IPS-18a (cell line): ENCODE measurements at regions not wholly inside any gene's neighbourhood (a gene's known extent, or its start where the extent isn't known, plus 50 kb on each side); places are given as distances from the start of the nearest gene placed in this dataset.

Source experiments
- H3K27ac ChIP-seq: one replicate; pipeline ENCODE4 v1.5.1; 2013; ENCODE audit warnings: low read length
- H3K27me3 ChIP-seq: one replicate; pipeline ENCODE4 v1.6.1; 2013; ENCODE audit warnings: mild to moderate bottlenecking, low read length; ENCODE audit not compliant: control insufficient read depth, insufficient read depth
- H3K36me3 ChIP-seq: one replicate; pipeline ENCODE4 v1.6.1; 2013; ENCODE audit warnings: low read depth, low read length; ENCODE audit not compliant: control insufficient read depth
- H3K4me1 ChIP-seq: one replicate; pipeline ENCODE4 v1.6.1; 2013; ENCODE audit warnings: low read depth, low read length; ENCODE audit not compliant: control insufficient read depth
- H3K4me3 ChIP-seq: one replicate; pipeline ENCODE4 v1.5.1; 2013; ENCODE audit warnings: low read length
- H3K9ac ChIP-seq: one replicate; pipeline ENCODE4 v1.6.1; 2013; ENCODE audit warnings: mild to moderate bottlenecking, low read length, moderate library complexity
- H3K9me3 ChIP-seq: one replicate; pipeline ENCODE4 v1.6.1; 2013; ENCODE audit warnings: low read depth, low read length; ENCODE audit not compliant: control insufficient read depth

DNA sequence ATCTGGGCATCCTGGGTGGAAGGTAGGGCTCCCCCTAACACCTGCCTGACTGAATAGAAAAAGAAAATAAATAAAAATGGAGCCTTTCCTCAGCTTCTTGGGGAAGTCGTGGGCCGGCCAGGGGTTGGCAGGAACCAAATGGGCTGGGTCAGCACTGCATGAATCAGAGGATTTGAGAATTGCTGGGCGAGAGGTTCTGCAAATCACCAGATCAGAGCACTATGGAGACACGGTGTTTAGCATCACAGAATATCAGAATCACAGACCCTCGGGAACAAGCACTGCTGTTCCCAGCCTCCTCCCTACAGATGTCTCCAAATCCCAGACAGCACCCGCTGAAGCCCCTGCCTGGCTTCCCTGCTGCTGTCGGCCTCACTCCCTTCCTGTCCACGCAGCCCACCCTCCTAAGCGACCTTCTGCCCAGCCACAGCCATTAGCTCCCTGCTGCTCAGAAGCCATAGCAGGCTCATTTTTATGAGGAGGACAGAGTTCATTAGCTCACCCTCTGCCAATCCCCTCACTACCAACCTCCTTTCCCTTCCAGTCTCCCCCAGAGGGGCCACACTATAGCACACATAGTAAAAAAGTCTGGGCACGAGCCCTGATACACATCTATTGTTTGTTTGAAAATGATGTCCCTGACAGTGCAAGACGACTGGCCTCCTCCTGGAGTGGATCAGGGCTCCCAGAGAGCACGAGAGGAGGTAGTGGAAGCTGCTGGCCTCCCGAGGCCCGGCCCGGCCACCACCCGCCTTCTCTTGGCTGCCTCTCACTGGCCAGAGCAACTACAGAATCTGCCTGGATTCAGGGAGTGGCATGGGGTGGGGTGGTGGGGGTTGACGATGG, 64.6 kb upstream of the TAF1B start:
- Histone ChIP-seq H3K9ac (no peak overlapping the region), H3K27me3 (no peaks in the 10 kb centered on the region), H3K9me3 (no peaks in the 10 kb centered on the region), H3K4me3 (no peak overlapping the region), H3K36me3 (no peaks in the 10 kb centered on the region), H3K27ac (no peak overlapping the region), H3K4me1 (no peaks in the 10 kb centered on the region)

- Histone ChIP-seq H3K4me3 (no peak overlapping the region), H3K9me3 (no peaks in the 10 kb centered on the region), H3K27ac (no peak overlapping the region), H3K9ac (no peak overlapping the region), H3K36me3 (no peaks in the 10 kb centered on the region), H3K27me3 (no peaks in the 10 kb centered on the region), H3K4me1 (no peaks in the 10 kb centered on the region)
Measured at GRCh38 chr2:9779596-9780264, 63.5 kb upstream of the TAF1B start.

- Histone ChIP-seq H3K4me3 (no peak overlapping the region), H3K27ac (no peak overlapping the region), H3K9ac (no peak overlapping the region), H3K36me3 (no peaks in the 10 kb centered on the region), H3K9me3 (no peaks in the 10 kb centered on the region), H3K27me3 (no peaks in the 10 kb centered on the region), H3K4me1 (no peaks in the 10 kb centered on the region)
Measured at GRCh38 chr2:9780368-9781130, 62.7 kb upstream of the TAF1B start.

DNA sequence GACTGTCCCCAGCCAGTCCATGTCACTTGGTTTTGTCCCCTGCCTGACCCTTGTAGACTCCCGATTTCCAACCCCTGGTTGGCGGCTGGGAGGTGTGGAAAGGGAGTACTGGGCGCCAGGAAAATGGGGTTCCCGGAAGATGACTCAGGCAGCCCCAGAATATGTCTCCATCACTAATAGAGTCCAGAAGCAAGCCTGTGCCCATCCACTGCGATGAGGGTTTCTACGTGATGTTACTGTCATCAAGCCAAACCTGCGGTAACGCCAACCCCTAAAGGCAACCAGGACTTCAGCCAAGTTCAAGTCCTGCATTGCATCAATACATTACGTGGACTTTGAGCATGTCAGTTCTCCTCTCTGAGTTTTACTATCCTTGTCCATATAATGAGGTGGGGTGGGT, 62.0 kb upstream of the TAF1B start:
- no peaks in the 10 kb centered on the region for H3K36me3 ChIP-seq
- no peak overlapping the region for H3K27ac ChIP-seq
- H3K9ac ChIP-seq, result no peak overlapping the region
- H3K4me3 ChIP-seq, result no peak overlapping the region
- no peaks in the 10 kb centered on the region for H3K4me1 ChIP-seq
- H3K9me3 ChIP-seq, result no peaks in the 10 kb centered on the region
- no peaks in the 10 kb centered on the region for H3K27me3 ChIP-seq

DNA sequence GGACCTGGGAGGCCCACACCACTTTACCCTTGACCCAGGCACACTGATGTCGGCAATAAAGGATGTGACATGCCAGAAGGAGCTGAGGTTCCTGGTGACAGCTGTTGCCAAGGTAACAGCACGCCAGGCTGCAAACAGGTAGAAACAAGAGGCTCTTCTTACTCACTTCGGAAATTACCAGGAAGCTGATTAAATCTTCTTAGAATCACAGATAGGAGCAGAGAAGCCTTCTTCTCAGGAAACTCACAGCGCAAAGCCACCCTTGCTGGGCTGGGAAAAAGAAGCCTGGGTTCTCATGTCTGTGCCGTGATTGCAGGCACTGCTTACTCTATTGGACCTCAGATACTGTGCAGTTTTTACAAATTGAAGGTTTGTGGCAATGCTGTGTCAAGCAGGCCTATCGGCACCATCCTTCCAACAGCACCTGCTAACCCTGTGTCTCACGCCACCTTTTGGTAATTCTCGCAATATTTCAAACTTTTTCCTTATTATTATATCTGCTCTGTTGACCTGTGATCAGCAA, 61.0 kb upstream of the TAF1B start:
- no peak overlapping the region for H3K4me3 ChIP-seq
- H3K4me1 ChIP-seq, result no peaks in the 10 kb centered on the region

GRCh38 chr2:9789371-9789770, 53.9 kb upstream of the TAF1B start:
- Histone ChIP-seq H3K27ac (no peak overlapping the region), H3K4me3 (no peak overlapping the region), H3K9me3 (no peaks in the 10 kb centered on the region), H3K9ac (no peak overlapping the region), H3K27me3 (peaks cover 11% of the 10 kb centered on the region), H3K36me3 (no peaks in the 10 kb centered on the region), H3K4me1 (no peaks in the 10 kb centered on the region)

More for the DNA sequence above, 61.0 kb upstream of the TAF1B start:
- no peaks in the 10 kb centered on the region for H3K36me3 ChIP-seq
- H3K9ac ChIP-seq, result no peak overlapping the region
- peaks cover 3% of the 10 kb centered on the region for H3K27me3 ChIP-seq
- H3K9me3 ChIP-seq, result no peaks in the 10 kb centered on the region
- no peak overlapping the region for H3K27ac ChIP-seq

DNA sequence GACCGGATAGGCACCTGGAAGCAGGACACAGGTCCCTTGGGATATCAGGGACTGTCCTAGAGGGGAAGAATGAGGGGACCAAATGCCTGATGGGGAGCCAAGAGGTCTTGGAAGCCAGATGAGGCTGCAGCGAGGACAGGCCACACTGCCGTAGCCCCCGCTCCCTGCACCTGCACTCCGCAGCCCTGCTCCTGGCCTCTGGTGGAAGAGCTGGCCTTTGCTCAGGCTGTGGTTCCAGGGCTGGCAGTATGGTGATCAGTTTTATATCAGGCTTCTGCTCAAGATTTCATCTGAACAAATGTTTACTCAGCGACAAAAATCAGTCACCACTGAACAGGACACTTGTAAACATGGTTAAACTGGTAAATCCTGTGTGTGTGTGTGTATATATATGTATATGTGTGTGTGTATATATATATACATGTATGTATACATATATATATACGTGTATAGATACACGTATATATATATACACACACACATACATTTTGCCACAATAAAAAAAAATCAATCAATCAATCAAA, 52.5 kb upstream of the TAF1B start:
- Histone ChIP-seq H3K36me3 (no peaks in the 10 kb centered on the region), H3K9me3 (no peaks in the 10 kb centered on the region), H3K9ac (no peak overlapping the region), H3K27me3 (peaks cover 11% of the 10 kb centered on the region), H3K27ac (no peak overlapping the region), H3K4me1 (no peaks in the 10 kb centered on the region), H3K4me3 (no peak overlapping the region)

DNA sequence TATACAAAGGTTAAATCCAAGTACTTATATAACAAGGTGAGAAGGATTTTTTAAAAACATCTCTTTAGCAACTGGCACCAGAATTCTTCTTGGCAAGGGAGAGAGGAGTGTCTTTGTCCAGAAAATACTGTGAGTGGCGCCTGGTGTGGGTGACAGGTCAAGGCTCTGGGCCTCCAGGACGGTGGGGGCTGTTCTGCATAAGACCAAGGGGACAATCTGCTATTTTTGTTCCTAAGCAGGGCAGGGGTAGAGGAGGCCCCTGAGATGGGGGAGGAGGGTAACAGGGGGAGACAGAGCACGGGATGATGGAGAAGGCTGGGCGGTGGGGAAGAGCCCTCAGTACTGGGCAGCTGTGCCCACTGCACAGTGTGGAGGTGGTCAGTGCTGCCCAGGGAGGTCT, 51.6 kb upstream of the TAF1B start:
- no peak overlapping the region for H3K27ac ChIP-seq
- peaks cover 11% of the 10 kb centered on the region for H3K27me3 ChIP-seq
- H3K36me3 ChIP-seq, result no peaks in the 10 kb centered on the region
- peaks cover 6% of the 10 kb centered on the region for H3K4me1 ChIP-seq
- H3K9me3 ChIP-seq, result no peaks in the 10 kb centered on the region
- H3K9ac ChIP-seq, result no peak overlapping the region
- H3K4me3 ChIP-seq, result no peak overlapping the region

GRCh38 chr2:9793156-9793917, 49.9 kb upstream of the TAF1B start:
- peaks cover 6% of the 10 kb centered on the region for H3K4me1 ChIP-seq
- no peaks in the 10 kb centered on the region for H3K9me3 ChIP-seq
- H3K36me3 ChIP-seq, result no peaks in the 10 kb centered on the region
- no peak overlapping the region for H3K4me3 ChIP-seq
- no peak overlapping the region for H3K27ac ChIP-seq
- no peaks in the 10 kb centered on the region for H3K27me3 ChIP-seq
- H3K9ac ChIP-seq, result no peak overlapping the region
